ENCODE measurements at regions not wholly inside any gene's neighbourhood (a gene's known extent, or its start where the extent isn't known, plus 50 kb on each side); places are given as distances from the start of the nearest gene placed in this dataset.

DNA sequence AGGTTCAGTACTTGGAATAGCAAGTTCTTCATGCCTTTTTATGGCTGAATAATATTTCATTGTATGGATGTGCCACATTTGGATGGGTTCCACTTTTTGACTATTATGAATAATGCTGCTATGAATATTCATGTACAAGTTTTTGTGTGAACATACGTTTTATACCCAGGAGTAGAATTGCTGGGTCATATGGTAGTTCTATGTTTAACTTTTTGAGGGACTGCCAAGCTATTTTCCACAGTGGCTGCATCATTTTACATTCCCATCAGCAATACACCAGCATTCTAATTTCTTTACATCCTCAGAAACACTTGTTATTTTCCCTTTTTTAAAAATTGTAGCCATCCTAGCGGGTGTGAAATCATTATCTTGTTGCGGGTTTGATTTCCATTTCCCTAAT is 76.0 kb upstream of the PRR20G start:
- TF ChIP-seq, protein P1, sequence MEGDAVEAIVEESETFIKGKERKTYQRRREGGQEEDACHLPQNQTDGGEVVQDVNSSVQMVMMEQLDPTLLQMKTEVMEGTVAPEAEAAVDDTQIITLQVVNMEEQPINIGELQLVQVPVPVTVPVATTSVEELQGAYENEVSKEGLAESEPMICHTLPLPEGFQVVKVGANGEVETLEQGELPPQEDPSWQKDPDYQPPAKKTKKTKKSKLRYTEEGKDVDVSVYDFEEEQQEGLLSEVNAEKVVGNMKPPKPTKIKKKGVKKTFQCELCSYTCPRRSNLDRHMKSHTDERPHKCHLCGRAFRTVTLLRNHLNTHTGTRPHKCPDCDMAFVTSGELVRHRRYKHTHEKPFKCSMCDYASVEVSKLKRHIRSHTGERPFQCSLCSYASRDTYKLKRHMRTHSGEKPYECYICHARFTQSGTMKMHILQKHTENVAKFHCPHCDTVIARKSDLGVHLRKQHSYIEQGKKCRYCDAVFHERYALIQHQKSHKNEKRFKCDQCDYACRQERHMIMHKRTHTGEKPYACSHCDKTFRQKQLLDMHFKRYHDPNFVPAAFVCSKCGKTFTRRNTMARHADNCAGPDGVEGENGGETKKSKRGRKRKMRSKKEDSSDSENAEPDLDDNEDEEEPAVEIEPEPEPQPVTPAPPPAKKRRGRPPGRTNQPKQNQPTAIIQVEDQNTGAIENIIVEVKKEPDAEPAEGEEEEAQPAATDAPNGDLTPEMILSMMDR (IDR thresholded peaks at IDR 0.05; ENCODE audit: unreplicated experiment) = no peak
- peaks cover 5% of the 10 kb centered on the region for H3K27me3 Mint-ChIP-seq (ENCODE audit: unreplicated experiment)
- no peaks in the 10 kb centered on the region for H3K36me3 Mint-ChIP-seq (ENCODE audit: low read depth, unreplicated experiment)
- H3K9me3 Mint-ChIP-seq (ENCODE audit: unreplicated experiment) = no peaks in the 10 kb centered on the region
- DNase-seq (ENCODE audit: low spot score) = no peak
- H3K4me3 Mint-ChIP-seq (ENCODE audit: unreplicated experiment) = no peak overlapping the region
- no peak overlapping the region for H3K27ac Mint-ChIP-seq (ENCODE audit: unreplicated experiment)
- H3K4me1 Mint-ChIP-seq (ENCODE audit: unreplicated experiment) = no peaks in the 10 kb centered on the region

DNA sequence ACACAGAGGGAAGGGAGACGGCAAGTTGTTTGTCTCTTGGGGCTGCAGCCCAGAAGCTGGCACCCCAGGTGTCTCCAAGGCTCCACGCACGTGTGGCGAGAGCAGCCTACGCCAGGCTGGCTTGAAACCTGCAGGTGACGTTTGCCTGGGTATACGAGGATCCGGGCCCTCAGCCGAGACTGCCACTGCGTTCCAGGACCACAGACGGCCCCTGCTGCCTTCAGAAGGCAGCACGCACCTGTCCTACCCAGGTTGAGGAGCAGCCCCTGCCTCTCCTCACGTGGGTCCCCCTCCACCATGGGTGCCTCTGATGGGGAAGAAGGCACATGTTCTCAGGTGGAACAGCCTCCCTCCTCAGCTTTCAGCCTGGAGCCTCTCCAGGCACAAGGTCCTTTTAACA is 75.3 kb upstream of the PRR20G start:
- peaks cover 5% of the 10 kb centered on the region for H3K27me3 Mint-ChIP-seq (ENCODE audit: unreplicated experiment)
- DNase-seq (ENCODE audit: low spot score) = no peak
- TF ChIP-seq, protein P1 (IDR thresholded peaks at IDR 0.05; ENCODE audit: unreplicated experiment) = no peak
- H3K9me3 Mint-ChIP-seq (ENCODE audit: unreplicated experiment) = no peaks in the 10 kb centered on the region
- no peak overlapping the region for H3K27ac Mint-ChIP-seq (ENCODE audit: unreplicated experiment)
- no peaks in the 10 kb centered on the region for H3K36me3 Mint-ChIP-seq (ENCODE audit: low read depth, unreplicated experiment)
- H3K4me3 Mint-ChIP-seq (ENCODE audit: unreplicated experiment) = no peak overlapping the region
- no peaks in the 10 kb centered on the region for H3K4me1 Mint-ChIP-seq (ENCODE audit: unreplicated experiment)

DNA sequence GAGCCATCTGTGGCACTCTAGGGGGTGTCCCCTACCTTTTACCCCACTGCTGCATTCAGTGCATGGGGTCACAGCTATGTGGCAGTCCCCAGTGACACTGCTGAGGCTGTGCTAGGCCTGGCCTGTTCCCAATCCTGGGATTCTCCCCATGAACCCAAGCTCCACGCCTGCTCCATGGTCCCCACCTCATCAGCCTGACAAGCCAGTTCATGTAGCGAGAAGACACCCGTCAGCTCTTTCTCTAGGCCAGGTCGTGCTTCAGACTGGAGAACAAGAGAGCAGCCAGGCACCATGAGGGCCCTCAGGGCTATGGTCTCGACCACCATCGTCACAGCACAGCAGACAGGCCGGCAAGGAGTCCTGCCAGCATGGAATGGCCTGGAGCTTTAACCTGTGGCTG is 72.8 kb upstream of the PRR20G start:
- peaks cover 9% of the 10 kb centered on the region for H3K9me3 Mint-ChIP-seq (ENCODE audit: unreplicated experiment)
- TF ChIP-seq, protein P1 (IDR thresholded peaks at IDR 0.05; ENCODE audit: unreplicated experiment) = no peak
- H3K27ac Mint-ChIP-seq (ENCODE audit: unreplicated experiment) = no peak overlapping the region
- no peak overlapping the region for H3K4me3 Mint-ChIP-seq (ENCODE audit: unreplicated experiment)
- peaks cover 7% of the 10 kb centered on the region for H3K36me3 Mint-ChIP-seq (ENCODE audit: low read depth, unreplicated experiment)
- DNase-seq (ENCODE audit: low spot score) = no peak
- H3K4me1 Mint-ChIP-seq (ENCODE audit: unreplicated experiment) = no peaks in the 10 kb centered on the region
- peaks cover 6% of the 10 kb centered on the region for H3K27me3 Mint-ChIP-seq (ENCODE audit: unreplicated experiment)

DNA sequence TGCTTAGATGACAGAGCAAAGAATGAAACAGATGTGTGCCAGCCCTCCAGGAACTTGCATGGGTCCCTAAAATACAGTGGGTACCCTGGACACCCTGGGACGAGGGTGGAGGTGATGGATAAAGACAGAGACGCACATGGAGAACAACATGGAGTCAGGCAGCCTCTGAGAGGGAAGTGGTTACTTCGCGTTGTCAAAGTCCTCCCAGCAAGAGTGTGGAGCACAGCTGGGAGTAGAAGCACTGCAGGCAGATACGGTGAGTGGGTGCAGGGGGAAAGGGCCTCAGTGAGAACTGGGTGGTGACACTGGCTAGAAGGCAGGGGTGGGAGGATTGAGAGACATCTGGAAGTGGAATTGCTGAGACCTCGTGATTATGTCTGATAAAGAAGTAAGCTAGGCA is 70.8 kb upstream of the PRR20G start:
- peaks cover 7% of the 10 kb centered on the region for H3K36me3 Mint-ChIP-seq (ENCODE audit: low read depth, unreplicated experiment)
- H3K27me3 Mint-ChIP-seq (ENCODE audit: unreplicated experiment) = peaks cover 4% of the 10 kb centered on the region
- H3K27ac Mint-ChIP-seq (ENCODE audit: unreplicated experiment) = no peak overlapping the region
- TF ChIP-seq, protein P1 (IDR thresholded peaks at IDR 0.05; ENCODE audit: unreplicated experiment) = no peak
- no peak overlapping the region for H3K4me3 Mint-ChIP-seq (ENCODE audit: unreplicated experiment)
- DNase-seq (ENCODE audit: low spot score) = no peak
- peaks cover 12% of the 10 kb centered on the region for H3K9me3 Mint-ChIP-seq (ENCODE audit: unreplicated experiment)
- H3K4me1 Mint-ChIP-seq (ENCODE audit: unreplicated experiment) = no peaks in the 10 kb centered on the region

DNA sequence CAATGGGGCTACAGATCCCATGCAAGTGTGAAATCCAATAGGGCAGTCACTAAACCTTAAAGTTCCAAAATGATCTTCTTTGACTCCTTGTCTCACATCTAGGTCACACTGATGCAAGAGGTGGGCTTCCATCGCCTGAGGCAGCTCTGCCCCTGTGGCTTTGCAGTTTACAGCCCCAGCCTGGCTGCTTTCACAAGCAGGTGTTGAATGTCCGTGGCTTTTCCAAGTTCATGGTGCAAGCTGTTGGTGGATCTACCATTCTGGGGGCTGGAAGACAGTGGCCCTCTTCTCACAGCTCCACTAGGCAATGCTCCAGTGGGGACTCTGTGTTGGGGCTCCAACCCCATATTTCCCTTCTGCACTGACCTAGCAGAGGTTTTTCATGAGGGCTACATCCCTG is 68.5 kb upstream of the PRR20G start:
- Mint-ChIP-seq H3K4me3 (ENCODE audit: unreplicated experiment) (no peak overlapping the region), H3K4me1 (ENCODE audit: unreplicated experiment) (no peaks in the 10 kb centered on the region), H3K27me3 (ENCODE audit: unreplicated experiment) (peaks cover 3% of the 10 kb centered on the region), H3K9me3 (ENCODE audit: unreplicated experiment) (peaks cover 12% of the 10 kb centered on the region), H3K27ac (ENCODE audit: unreplicated experiment) (no peak overlapping the region), H3K36me3 (ENCODE audit: low read depth, unreplicated experiment) (peaks cover 7% of the 10 kb centered on the region)
- TF ChIP-seq, protein P1 (IDR thresholded peaks at IDR 0.05; ENCODE audit: unreplicated experiment) = no peak
- no peak for DNase-seq (ENCODE audit: low spot score)

All from endothelial cell (in vitro differentiated cells).